HG02840 (cell line): ENCODE measurements at regions not wholly inside any gene's neighbourhood (a gene's known extent, or its start where the extent isn't known, plus 50 kb on each side); places are given as distances from the start of the nearest gene placed in this dataset.
"Not testable (repeated sequence)": the region's sequence is repeated elsewhere in the genome, so short reads cannot be mapped to it uniquely, and the experiment has no call there.

ENCODE experiments used
- ATAC-seq: cut with Tn5 transposase; IDR thresholded peaks from one replicate; pipeline ENCODE4 v1.9.1; 2021; ENCODE audit warnings: mild to moderate bottlenecking, moderate library complexity, moderate number of reproducible peaks; ENCODE audit not compliant: unreplicated experiment, low FRiP score

DNA sequence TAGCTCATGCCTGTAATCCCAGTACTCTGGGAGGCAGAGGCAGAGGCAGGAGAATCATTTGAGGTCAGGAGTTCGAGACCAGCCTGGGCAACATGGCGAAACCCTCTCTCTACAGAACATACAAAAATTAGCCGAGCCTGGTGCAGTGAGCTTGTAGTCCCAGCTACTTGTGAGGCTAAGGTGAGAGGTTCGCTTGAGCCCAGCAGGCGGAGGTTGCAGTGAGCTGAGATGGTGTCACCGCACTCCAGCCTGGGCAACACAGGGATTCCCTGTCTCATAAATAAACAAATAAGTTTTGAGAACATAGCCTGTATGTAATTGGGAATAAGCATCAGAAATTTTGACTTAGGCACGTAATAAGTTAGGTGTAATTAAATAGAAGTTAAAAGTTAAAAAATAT, 971.7 kb upstream of the COX7C start:
- no peak for ATAC-seq

- no peak for ATAC-seq
These were observed 971.1 kb upstream of the COX7C start for GRCh38 chr5:85646641-85647040.

- ATAC-seq, result no peak
These were observed 970.2 kb upstream of the COX7C start for GRCh38 chr5:85647349-85648127.

- no peak for ATAC-seq
These were observed 969.2 kb upstream of the COX7C start for GRCh38 chr5:85648495-85648894.

- no peak for ATAC-seq
These were observed 966.0 kb upstream of the COX7C start for GRCh38 chr5:85651731-85652130.

DNA sequence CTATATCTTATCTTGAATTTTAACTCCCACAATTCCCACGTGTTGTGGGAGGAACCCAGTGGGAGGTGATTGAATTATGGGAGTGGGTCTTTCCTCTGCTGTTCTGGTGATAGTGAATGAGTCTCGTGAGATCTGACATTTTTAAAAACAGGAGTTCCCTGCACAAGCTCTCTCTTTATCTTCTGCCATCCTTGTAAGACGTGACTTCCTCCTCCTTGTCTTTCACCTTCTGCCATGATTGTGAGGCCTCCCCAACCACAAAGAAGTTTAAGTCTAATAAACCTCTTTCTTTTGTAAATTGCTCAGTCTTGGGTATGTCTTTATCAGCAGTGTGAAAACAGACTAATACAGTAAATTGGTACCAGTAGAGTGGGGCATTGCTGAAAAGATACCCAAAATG, 963.6 kb upstream of the COX7C start:
- ATAC-seq, result not testable (repeated sequence)

DNA sequence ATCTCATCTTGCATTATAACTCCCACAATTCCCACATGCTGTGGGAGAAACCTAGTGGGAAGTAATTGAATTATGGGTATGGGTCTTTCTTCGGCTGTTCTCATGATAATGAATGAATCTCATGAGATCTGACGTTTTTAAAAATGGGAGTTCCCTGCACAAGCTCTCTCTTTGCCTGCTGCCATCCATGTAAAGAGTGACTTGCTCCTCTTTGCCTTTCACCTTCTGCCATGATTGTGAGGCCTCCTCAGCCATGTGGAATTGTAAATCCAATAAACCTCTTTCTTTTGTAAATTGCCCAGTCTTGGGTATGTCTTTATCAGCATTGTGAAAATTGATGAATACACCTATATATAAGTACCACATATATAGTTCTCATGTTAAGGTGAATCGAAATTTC, 961.7 kb upstream of the COX7C start:
- no peak for ATAC-seq

- not testable (repeated sequence) for ATAC-seq
These were observed 960.4 kb upstream of the COX7C start for GRCh38 chr5:85657328-85657727.

- not testable (repeated sequence) for ATAC-seq
These were observed 954.6 kb upstream of the COX7C start for GRCh38 chr5:85662969-85663707.

DNA sequence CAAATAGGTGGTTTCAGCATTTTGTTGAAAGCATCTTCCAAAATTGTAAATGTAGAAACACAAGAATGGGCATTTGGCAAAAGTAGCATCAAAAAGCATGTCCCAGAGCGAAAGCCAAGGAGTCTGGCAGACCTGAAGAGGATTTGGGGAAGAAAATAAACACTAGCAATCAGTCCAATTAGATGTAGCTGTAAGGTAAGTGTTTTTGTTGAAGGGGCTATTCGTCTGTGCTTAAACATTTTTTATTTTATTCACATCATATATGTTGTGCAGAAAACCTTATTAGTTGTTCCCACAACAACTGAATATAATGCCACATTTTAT, 954.1 kb upstream of the COX7C start:
- no peak for ATAC-seq

- no peak for ATAC-seq
These were observed 947.3 kb upstream of the COX7C start for GRCh38 chr5:85670417-85670816.

GRCh38 chr5:85671223-85671970, 946.3 kb upstream of the COX7C start:
- ATAC-seq, result no peak

- ATAC-seq, result no peak
These were observed 935.9 kb upstream of the COX7C start for GRCh38 chr5:85681871-85682270.

- no peak for ATAC-seq
These were observed 933.4 kb upstream of the COX7C start for GRCh38 chr5:85684351-85684750.

GRCh38 chr5:85703296-85703695, 914.4 kb upstream of the COX7C start:
- no peak for ATAC-seq

DNA sequence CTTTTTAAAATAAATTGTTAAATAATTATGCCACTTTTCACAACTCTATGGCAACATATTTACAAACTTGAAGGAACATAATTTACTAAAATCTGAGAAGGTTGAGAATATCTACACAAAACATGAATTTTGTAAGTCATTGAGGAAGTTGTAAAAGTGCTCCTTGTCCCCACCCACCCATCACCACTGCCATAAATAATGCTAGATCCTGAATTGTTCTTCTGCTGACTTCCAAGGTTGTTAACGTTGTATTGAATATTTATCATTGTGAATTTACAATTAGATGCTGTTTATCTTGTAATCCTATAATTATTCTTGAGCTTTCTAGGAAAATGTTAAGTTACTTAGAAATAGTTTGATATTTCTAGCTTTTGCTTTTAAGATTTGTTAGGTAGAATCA, 908.0 kb upstream of the COX7C start:
- no peak for ATAC-seq

DNA sequence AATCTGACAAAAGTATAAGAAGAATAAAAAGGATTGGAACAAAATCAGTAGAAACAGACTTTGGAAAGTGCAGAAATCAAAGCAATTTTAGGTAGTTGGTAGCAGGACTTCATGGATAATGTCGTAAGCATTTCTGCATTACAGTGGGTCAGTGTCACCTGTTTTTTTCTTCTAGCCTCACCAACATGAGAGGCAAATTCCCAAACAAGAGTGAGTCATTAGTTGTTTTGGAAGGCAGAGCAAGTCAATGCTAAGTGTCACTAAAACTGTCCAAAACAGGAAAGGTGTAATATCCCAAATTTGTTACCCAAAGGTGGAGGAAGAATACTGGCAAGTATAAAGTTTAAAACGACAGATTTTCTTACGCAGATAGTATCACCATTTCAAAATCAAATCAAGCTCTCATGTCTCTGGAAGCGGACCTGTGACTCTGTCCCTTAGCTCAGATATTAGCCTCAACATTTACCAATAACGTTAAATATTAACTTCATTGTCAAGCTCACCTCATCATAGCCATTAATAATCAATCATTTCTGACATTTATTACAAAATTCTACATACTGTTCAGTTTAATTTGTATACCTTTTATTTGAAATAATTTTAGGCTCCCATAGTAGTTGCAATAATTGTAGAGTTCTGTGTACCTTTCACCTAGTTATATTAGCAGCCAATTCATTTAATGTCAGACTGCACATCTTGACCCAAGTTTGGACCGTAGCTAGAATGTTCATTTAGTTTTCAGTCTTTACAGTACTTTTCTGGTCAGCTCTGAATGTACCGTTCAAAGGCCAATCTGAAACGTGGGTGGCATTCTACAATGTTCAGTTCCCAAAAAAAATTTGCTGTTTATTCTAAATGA, 901.2 kb upstream of the COX7C start:
- no peak for ATAC-seq

GRCh38 chr5:85717203-85717563, 900.6 kb upstream of the COX7C start:
- ATAC-seq, result no peak

DNA sequence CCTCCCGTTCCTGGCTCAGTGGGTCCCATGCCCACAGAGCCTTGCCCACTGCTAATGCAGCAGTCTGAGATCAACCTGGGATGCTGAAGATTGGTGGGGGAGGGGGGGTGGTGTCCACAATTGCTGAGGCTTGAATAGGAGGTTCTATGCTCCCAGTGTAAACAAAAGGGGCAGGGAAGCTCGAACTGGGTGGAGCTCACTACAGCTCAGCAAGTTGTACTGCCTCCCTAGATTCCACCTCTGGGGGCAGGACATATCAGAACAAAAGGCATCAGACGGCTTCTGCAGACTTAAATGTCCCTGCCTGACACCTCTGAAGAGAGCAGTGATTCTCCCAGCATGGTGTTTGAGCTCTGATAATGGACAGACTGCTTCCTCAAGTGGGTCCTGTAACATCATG, 885.6 kb upstream of the COX7C start:
- no peak for ATAC-seq

- ATAC-seq, result no peak
These were observed 875.8 kb upstream of the COX7C start for GRCh38 chr5:85741972-85742371.

- no peak for ATAC-seq
These were observed 857.2 kb upstream of the COX7C start for GRCh38 chr5:85760519-85760918.
